ENCODE measurements at regions not wholly inside any gene's neighbourhood (a gene's known extent, or its start where the extent isn't known, plus 50 kb on each side); places are given as distances from the start of the nearest gene placed in this dataset.
"Not testable (repeated sequence)": the region's sequence is repeated elsewhere in the genome, so short reads cannot be mapped to it uniquely, and the experiment has no call there.

GRCh38 chr13:47687577-47687976 is 313.5 kb downstream of the SUCLA2 start:
- DNase-seq = no peak

- not testable (repeated sequence) for DNase-seq
Observed at GRCh38 chr13:47685156-47685555, 315.9 kb downstream of the SUCLA2 start.

- no peak for DNase-seq
Observed at GRCh38 chr13:47680748-47681147, 320.3 kb downstream of the SUCLA2 start.

GRCh38 chr13:47679401-47679800 is 321.7 kb downstream of the SUCLA2 start:
- no peak for DNase-seq

- no peak for DNase-seq
Observed at GRCh38 chr13:47678201-47678968, 322.7 kb downstream of the SUCLA2 start.

GRCh38 chr13:47675871-47676270 is 325.2 kb downstream of the SUCLA2 start:
- no peak for DNase-seq

GRCh38 chr13:47673009-47673850 is 327.8 kb downstream of the SUCLA2 start:
- DNase-seq = no peak

GRCh38 chr13:47672245-47673008 is 328.6 kb downstream of the SUCLA2 start:
- no peak for DNase-seq

- DNase-seq = no peak
Observed at GRCh38 chr13:47671776-47672175, 329.3 kb downstream of the SUCLA2 start.

GRCh38 chr13:47665043-47665442 is 336.0 kb downstream of the SUCLA2 start:
- no peak for DNase-seq

GRCh38 chr13:47661076-47661475 is 340.0 kb downstream of the SUCLA2 start:
- no peak for DNase-seq

- no peak for DNase-seq
Observed at GRCh38 chr13:47656651-47657050, 344.4 kb downstream of the SUCLA2 start.

- no peak for DNase-seq
Observed at GRCh38 chr13:47650209-47650608, 350.9 kb downstream of the SUCLA2 start.

- DNase-seq = no peak
Observed at GRCh38 chr13:47647001-47647400, 354.1 kb downstream of the SUCLA2 start.

GRCh38 chr13:47646298-47646697 is 354.8 kb downstream of the SUCLA2 start:
- DNase-seq = no peak

GRCh38 chr13:47639738-47640447 is 361.2 kb downstream of the SUCLA2 start:
- no peak for DNase-seq

- no peak for DNase-seq
Observed at GRCh38 chr13:47638627-47639026, 362.4 kb downstream of the SUCLA2 start.

GRCh38 chr13:47632311-47632710 is 368.8 kb downstream of the SUCLA2 start:
- no peak for DNase-seq

- no peak for DNase-seq
Observed at GRCh38 chr13:47628666-47629065, 372.4 kb downstream of the SUCLA2 start.

- no peak for DNase-seq
Observed at GRCh38 chr13:47623862-47624261, 377.2 kb downstream of the SUCLA2 start.

- no peak for DNase-seq
Observed at GRCh38 chr13:47621931-47622330, 379.1 kb downstream of the SUCLA2 start.

GRCh38 chr13:47611664-47612288 is 389.3 kb downstream of the SUCLA2 start:
- DNase-seq = no peak
